OCI-LY1 (cell line): ENCODE measurements at regions not wholly inside any gene's neighbourhood (a gene's known extent, or its start where the extent isn't known, plus 50 kb on each side); places are given as distances from the start of the nearest gene placed in this dataset.

ENCODE experiments used
- H2AFZ ChIP-seq: fragments of 200-600 bp; sonication (generic), shearing (Covaris generic); 2 replicates; pipeline ENCODE4 v1.6.0; 2014; ENCODE audit warnings: antibody characterized with exemption, mild to moderate bottlenecking, low read length
- H3F3A ChIP-seq: fragments of 200-600 bp; sonication (generic), shearing (Covaris generic); 2 replicates; pipeline ENCODE4 v1.6.0; 2014; ENCODE audit warnings: mild to moderate bottlenecking, antibody characterized with exemption, low read length, moderate library complexity; ENCODE audit not compliant: insufficient read depth
- H3K27ac ChIP-seq: fragments of 200-600 bp; sonication (generic); 2 replicates; pipeline ENCODE4 v1.5.1; 2014; ENCODE audit warnings: low read length, mixed run types, mild to moderate bottlenecking, low read depth; ENCODE audit not compliant: poor library complexity, severe bottlenecking
- H3K27me3 ChIP-seq: fragments of 200-600 bp; sonication (generic); 2 replicates; pipeline ENCODE4 v1.6.0; 2014; ENCODE audit warnings: antibody characterized with exemption, mild to moderate bottlenecking, low read length, moderate library complexity; ENCODE audit not compliant: insufficient read depth
- H3K36me3 ChIP-seq: fragments of 200-600 bp; sonication (generic); 2 replicates; pipeline ENCODE4 v1.6.1; 2014; ENCODE audit warnings: mild to moderate bottlenecking, antibody characterized with exemption, low read length, moderate library complexity, mixed read lengths; ENCODE audit not compliant: insufficient read depth
- H3K4me1 ChIP-seq: fragments of 200-600 bp; sonication (generic); 2 replicates; pipeline ENCODE4 v1.5.1; 2014; ENCODE audit warnings: mild to moderate bottlenecking, low read length, moderate library complexity; ENCODE audit not compliant: insufficient read depth, severe bottlenecking
- H3K4me2 ChIP-seq: fragments of 200-600 bp; sonication (generic), shearing (Covaris generic); 2 replicates; pipeline ENCODE4 v1.6.1; 2014; ENCODE audit warnings: low read length
- H3K4me3 ChIP-seq: fragments of 200-600 bp; sonication (generic); 2 replicates; pipeline ENCODE4 v1.5.1; 2014; ENCODE audit warnings: low read length, low read depth, mild to moderate bottlenecking, mixed read lengths; ENCODE audit not compliant: poor library complexity, severe bottlenecking
- H3K79me2 ChIP-seq: fragments of 200-600 bp; shearing (Covaris generic); 2 replicates; pipeline ENCODE4 v1.6.1; 2016; ENCODE audit warnings: mixed run types, low read length, mixed read lengths; ENCODE audit not compliant: insufficient read depth
- H3K9ac ChIP-seq: fragments of 200-600 bp; sonication (generic), shearing (Covaris generic); 2 replicates; pipeline ENCODE4 v1.6.1; 2014; ENCODE audit warnings: mild to moderate bottlenecking, low read length, mixed read lengths
- H3K9me2 ChIP-seq: fragments of 200-600 bp; sonication (generic), shearing (Covaris generic); 2 replicates; pipeline ENCODE4 v1.6.1; 2014; ENCODE audit warnings: low read depth, mild to moderate bottlenecking, low read length, mixed read lengths
- H3K9me3 ChIP-seq: fragments of 200-600 bp; shearing (Covaris generic); 2 replicates; pipeline ENCODE4 v1.6.1; 2014; ENCODE audit warnings: low read length, mixed read lengths
- H4K20me1 ChIP-seq: fragments of 200-600 bp; sonication (generic), shearing (Covaris generic); 2 replicates; pipeline ENCODE4 v1.6.0; 2016; ENCODE audit warnings: mild to moderate bottlenecking, low read length; ENCODE audit not compliant: insufficient read depth
- CTCF ChIP-seq: fragments of 200-600 bp; sonication (generic), shearing (Covaris generic); IDR thresholded peaks from 2 replicates; pipeline ENCODE4 v1.5.1; 2017; ENCODE audit warnings: mild to moderate bottlenecking, antibody characterized with exemption, low read length, moderate library complexity, mixed read lengths
- EZH2 ChIP-seq: fragments of 200-600 bp; sonication (generic), shearing (Covaris generic); IDR thresholded peaks from 2 replicates; pipeline ENCODE4 v1.8.0; 2017; ENCODE audit warnings: borderline replicate concordance, mixed run types, mild to moderate bottlenecking, antibody characterized with exemption, low read length, moderate library complexity, mixed read lengths

DNA sequence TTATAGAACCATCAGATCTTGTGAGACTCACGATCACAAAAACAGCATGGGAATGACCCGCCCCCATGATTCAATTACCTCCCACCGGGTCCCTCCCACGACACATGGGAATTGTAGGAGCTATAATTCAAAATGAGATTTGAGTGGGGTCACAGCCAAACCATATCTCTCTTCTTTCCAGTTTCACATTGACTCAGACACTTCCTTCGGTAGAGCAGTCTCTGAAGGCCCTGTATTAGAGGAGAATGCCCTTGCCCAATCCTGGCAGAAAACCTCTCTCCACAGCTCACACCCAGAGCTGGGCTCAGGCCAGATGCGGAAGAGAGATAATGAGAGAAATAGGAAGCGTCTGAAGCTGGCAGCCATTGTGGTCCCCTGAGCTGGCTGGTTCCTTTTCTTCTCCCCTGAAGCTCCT is 72.4 kb upstream of the CLDN10 start:
- Histone ChIP-seq H3K79me2 (no peaks in the 10 kb centered on the region), H4K20me1 (no peaks in the 10 kb centered on the region), H3K27ac (no peak overlapping the region), H3K27me3 (peaks cover 11% of the 10 kb centered on the region), H3K36me3 (no peaks in the 10 kb centered on the region), H3K9me3 (no peaks in the 10 kb centered on the region), H3F3A (no peaks in the 10 kb centered on the region), H3K9me2 (no peaks in the 10 kb centered on the region), H3K4me3 (no peak overlapping the region), H3K4me2 (no peak overlapping the region), H3K4me1 (peaks cover 10% of the 10 kb centered on the region), H2AFZ (no peak overlapping the region), H3K9ac (no peak overlapping the region)
- no peak for TF ChIP-seq EZH2
- no peak for TF ChIP-seq CTCF

- Histone ChIP-seq H3K27me3 (peaks cover 6% of the 10 kb centered on the region; the same call in 1 of the 2 replicates), H3K9me2 (no peaks in the 10 kb centered on the region), H3K4me3 (no peak overlapping the region), H3K27ac (no peak overlapping the region), H3K9ac (no peak overlapping the region), H2AFZ (no peak overlapping the region), H4K20me1 (no peaks in the 10 kb centered on the region), H3K79me2 (no peaks in the 10 kb centered on the region), H3F3A (no peaks in the 10 kb centered on the region), H3K36me3 (no peaks in the 10 kb centered on the region), H3K4me1 (peaks cover 10% of the 10 kb centered on the region), H3K9me3 (no peaks in the 10 kb centered on the region), H3K4me2 (no peak overlapping the region)
- TF ChIP-seq CTCF (no peak), EZH2 (no peak)
Measured at GRCh38 chr13:95480791-95481780, 71.4 kb upstream of the CLDN10 start.

DNA sequence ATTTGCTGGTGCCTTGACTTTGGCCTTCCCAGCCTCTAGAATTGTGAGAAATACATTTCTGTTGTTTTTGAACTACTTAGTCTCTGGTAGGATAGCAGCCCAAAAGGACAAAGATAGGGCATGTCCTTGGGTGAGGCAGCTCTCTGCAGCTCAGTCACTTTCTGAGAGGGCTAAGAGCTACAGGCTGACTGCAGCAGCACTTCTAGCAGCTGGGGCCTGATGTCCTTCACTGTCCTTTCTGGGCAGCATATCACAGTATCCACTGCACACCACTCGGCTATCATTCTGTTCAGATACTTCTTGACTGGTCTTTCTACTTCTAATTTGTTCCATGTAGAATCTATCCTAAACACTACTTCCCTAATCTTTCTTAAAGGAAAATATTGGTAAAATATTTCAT is 68.5 kb upstream of the CLDN10 start:
- Histone ChIP-seq H2AFZ (no peak overlapping the region), H3K4me2 (no peak overlapping the region), H3F3A (no peaks in the 10 kb centered on the region), H3K36me3 (no peaks in the 10 kb centered on the region), H3K9me3 (no peaks in the 10 kb centered on the region), H3K27ac (no peak overlapping the region), H3K79me2 (no peaks in the 10 kb centered on the region), H3K27me3 (peaks cover 6% of the 10 kb centered on the region; the same call in 1 of the 2 replicates), H4K20me1 (no peaks in the 10 kb centered on the region), H3K9me2 (no peaks in the 10 kb centered on the region), H3K9ac (no peak overlapping the region), H3K4me1 (peaks cover 1% of the 10 kb centered on the region), H3K4me3 (no peak overlapping the region)
- TF ChIP-seq CTCF (no peak), EZH2 (no peak)
